ENCODE measurements at regions not wholly inside any gene's neighbourhood (a gene's known extent, or its start where the extent isn't known, plus 50 kb on each side); places are given as distances from the start of the nearest gene placed in this dataset.
"Not testable (repeated sequence)": the region's sequence is repeated elsewhere in the genome, so short reads cannot be mapped to it uniquely, and the experiment has no call there.

DNA sequence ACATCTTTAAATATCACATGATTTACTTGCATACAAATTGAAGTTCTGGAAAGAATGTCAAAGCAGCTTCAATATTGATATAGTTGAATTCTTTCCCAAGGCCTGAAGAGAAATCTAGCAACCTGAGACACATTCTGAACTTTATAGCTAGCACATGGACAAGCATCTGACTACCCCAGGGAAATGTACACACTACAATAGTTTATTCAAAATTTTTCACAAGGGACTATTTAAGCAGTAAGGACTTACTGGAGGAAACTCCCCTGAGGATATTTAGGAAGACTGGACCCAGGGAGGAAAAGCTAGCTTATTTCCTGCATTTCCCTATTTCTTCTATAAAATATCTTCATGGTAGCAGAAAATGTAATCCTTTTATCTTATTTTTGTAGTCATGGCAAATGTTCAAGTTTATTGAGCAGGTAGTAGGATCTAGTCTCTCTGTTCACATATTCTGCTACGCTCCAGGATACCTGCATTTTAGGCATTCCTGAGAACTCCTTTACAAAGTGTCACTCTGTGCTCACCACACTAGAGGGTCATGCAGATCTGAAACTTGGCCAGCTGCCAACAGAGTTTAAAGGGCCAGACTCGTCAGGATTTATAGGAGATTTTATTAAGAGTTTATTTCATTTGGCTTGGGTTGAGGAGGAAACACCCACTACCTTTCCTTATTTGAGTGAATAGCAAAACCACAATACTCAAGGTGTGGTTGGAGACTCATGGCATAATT is 348.4 kb upstream of the FTMT start:
- intact Hi-C loops (cut with DNase I): no loop called here
- no peak for DNase-seq (ENCODE audit: low spot score)

DNA sequence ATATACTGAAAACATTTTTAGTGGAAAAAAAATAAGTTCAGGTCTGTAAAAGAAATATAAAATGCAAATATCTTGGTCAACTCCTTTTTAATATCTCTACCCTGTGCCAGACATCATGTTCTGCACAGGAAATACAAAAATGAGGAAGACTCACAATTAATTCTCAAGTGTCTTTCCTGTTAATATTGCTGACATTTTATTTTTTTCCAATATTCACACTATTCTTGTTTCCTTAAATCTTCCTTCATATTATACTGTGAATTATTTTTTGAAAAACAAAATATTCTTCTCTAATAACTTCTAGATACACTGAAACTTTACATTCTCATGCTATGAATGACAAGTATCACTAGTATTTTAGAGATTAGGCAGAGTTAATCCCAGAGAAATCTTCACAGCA is 334.7 kb upstream of the FTMT start:
- intact Hi-C loops (cut with DNase I): no loop called here
- DNase-seq (ENCODE audit: low spot score): no peak

DNA sequence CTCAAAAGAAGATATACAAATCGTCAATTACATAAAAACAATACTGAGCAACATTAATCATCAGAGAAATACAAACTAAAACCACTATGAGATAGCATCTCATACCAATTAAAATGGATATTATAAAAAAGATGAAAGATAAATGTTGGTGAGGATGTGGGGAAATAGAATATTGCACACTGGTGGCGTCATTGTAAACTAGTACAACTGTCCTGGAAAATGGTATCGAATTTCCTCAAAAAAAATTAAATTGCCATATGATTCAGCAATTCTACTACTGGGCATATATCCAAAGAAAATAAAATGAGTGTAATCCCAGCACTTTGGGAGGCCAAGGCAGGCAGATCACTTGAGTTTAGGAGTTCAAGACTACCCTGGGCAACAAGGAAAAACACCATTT is 326.0 kb upstream of the FTMT start:
- intact Hi-C loops (cut with DNase I): no loop called here
- DNase-seq (ENCODE audit: low spot score): no peak

DNA sequence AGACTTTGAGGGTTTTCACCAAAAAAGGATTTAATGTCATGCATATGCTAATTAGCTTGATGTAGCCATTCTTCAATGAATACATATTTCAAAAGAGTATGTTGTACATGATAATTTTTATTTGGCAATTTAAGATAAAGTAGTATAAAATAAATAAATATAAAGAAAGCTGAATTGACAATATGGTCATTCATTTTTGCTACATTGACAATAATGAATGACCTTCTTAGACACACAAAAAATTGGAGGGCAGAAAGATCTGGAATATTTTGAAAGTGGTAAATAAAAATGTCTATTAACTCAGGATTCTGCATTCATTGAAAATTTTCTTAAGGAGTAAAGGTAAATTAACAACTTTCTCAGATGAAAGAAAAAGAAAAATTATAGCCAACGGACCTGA is 324.8 kb upstream of the FTMT start:
- intact Hi-C loops (cut with DNase I): no loop called here
- no peak for DNase-seq (ENCODE audit: low spot score)

DNA sequence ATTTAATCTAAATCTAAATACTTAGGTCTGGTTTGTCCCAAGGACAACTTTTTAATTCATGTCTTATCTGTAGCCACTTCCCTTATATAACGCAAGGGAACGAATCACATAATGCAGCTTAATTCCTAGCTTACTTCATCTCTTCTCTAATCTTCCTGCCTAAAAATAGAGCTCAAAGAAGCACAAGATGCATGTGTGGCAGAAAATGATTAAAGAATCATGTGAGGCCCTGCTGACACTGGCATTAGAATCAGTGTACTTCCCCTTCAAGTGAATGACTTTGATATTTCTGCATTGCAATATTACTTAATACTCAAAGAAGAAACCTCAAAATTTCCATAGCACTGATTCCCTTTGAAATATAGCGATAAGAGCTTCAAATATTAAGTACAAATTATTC is 317.9 kb upstream of the FTMT start:
- no peak for DNase-seq (ENCODE audit: low spot score)
- intact Hi-C loops (cut with DNase I): no loop called here

DNA sequence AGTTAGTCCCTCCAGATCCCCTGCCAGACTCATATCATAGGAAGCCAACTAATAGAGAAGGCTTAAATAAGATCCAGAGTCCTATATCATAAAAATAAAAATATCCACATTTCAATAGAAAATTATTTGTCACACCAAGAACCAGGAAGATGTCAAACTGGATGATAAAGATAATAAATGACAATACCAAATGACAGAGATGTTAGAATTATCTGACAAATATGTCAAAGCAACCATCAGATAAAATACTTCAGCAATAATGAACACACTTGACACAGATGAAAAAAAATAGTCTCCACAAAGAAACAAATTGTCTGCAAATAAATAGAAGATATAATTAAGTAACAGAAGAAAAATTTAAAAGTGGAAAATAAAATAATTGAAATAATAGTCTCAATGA is 300.7 kb upstream of the FTMT start:
- no peak for DNase-seq (ENCODE audit: low spot score)
- intact Hi-C loops (cut with DNase I): no loop called here

DNA sequence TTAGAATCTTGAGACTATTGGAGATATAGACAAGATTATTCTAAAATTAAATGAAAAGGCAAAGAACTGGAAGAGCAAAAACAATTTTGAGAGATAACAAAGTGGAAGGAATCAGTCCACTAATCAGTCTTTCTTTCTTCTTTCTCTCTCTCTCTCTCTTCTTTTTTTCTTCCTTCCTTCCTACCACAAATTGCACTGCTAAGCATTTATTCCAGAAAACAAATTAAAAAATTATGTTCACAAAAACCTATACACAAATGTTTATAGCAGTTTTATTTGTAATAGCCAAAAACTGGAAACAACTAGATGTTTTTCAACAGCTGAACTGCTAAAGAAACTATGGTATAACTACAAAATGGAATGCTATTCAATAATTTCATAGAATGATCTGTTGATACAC is 291.9 kb upstream of the FTMT start:
- intact Hi-C loops (cut with DNase I): no loop called here
- no peak for DNase-seq (ENCODE audit: low spot score)

DNA sequence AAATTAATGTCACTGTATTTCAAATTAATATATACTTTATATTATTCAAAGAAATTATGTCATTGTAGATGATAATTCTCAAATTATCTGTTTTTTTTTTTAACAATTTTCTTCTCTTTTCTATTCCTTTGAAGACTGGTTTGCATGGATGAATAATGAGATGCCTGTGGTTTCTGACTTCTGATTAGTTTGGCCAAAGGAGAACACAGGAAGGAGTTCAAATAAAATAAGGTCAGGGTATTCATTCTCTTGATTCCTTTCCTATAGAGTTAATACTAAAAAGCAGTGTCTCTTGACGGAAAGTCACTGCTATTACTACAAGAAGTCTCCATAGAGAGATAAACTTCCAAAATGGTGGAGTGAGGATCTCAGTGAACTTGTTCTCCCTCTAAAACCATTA is 279.6 kb upstream of the FTMT start:
- DNase-seq (ENCODE audit: low spot score): no peak
- intact Hi-C loops (cut with DNase I): no loop called here

DNA sequence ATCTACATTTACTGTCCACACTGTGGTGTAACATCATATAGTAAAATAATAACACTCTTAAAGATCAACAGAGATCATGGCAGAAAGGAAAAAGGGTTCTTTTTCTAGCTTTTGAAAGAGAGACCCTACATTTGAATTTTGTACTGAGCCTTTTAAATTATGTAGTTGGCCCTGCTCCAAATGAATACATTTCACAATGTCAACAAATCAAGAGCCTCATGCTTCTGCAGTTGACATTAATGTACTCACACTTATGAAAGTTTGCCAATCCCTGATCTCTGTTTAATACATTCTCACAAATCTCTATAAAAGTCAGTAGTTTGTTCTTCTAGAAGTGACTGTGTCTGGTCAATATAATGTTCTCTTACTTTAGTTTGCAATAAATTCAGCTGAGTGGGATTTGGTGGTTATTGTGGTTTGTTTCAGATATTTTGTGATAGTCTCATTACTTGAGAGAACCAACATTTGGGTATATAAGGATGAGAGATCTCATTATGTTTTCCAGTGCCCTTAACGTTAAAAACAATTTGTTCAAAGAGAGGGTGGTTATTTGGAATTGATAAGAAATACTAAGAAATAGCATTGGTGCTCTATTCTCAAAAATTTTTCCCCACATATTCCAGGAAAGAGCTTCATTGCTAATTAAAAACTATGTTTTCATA is 277.8 kb upstream of the FTMT start:
- no peak for DNase-seq (ENCODE audit: low spot score)
- intact Hi-C loops (cut with DNase I): no loop called here

DNA sequence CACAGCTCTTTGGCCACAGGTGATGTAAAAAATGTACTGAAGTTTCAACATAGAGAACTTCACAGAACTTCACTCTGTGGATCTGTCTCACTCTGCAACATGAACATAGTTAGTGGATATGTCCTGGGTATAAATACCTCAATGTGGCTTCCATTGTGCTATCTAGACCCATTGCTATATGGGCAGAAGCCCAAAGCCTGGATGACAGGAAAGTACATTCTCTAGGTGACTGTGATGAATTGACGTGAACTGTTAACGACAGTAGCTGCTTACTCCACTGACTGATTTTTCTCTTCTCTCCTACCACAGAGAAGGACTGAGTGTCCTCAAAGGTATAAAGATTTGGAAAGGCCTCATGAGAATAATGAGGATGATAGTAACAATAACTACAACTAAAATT is 270.1 kb upstream of the FTMT start:
- DNase-seq (ENCODE audit: low spot score): no peak
- intact Hi-C loops (cut with DNase I): no loop called here

DNA sequence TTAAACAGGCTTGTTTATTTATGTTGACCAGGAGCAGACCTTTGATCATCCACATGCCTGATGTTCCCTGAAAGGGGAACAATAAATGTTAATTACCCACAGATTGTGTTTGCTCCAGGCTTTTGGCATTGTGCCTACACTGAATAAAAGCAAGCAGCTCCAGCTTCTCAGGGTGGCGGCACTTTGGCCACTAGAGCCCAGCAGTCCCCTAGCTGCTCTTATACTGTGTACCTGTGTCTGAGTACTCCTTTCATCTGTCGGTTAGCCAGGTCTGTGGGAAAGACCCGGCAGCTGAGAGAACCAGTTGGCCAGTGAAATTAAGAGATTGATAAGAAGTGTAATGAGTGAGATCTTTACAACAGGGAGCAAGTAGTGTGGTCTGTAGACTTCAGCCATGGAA is 254.8 kb upstream of the FTMT start:
- intact Hi-C loops (cut with DNase I): no loop called here
- no peak for DNase-seq (ENCODE audit: low spot score)

DNA sequence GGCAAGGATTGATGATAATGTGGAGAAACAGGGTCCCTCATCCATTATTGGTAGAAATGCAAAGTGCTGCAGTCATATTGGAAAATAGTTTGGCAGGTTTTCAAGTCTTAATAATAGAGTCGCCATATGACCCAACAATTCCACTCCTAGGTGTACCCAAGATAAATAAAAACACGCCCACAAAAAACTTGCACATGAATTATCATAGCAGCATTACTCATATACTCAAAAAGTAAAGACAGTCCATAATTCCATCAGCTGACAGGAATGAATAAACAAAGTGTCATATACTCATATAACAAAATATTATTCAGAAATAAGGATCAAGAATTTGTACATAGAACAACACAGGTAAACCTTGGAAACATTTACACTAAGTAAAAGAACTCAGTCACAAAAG is 242.9 kb upstream of the FTMT start:
- no peak for DNase-seq (ENCODE audit: low spot score)
- intact Hi-C loops (cut with DNase I): no loop called here

DNA sequence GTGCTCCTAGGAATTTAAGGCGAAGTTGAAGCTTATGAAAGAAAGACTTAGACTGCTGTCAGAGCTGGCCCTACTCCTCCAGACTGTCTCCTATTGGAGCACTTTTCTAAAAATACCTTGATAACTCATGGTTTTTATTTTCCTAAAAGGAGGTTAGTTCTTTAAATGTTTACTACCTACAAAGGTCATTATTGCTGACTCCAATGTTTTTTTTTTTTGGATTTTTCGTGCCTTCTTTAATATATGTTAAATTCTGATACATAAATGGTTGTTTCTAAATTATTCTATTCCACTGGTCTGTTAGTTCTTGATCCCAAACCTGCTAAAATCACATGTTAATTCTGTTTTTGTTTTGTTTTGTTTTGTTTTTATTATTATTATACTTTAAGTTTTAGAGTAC is 227.6 kb upstream of the FTMT start:
- intact Hi-C loops (cut with DNase I): no loop called here
- no peak for DNase-seq (ENCODE audit: low spot score)

DNA sequence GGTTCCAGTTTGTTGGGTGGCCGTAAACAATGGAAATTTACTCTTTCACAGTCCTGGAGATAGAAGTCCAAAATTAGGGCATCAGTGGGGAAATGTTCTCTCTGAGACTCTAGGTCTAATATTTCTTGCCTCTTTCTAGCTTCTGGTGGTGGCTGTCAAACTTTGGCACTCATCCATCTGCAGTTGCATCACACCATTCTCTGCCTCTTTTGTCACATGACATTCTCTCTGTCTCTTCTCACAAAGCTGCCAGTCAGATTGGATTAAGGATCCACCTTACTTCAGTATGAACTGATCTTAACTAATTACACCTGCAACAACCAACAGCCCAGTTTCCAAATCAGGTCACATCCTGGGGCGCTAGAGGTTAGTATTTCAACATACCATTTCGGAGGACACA is 222.9 kb upstream of the FTMT start:
- DNase-seq (ENCODE audit: low spot score): no peak
- intact Hi-C loops (cut with DNase I): no loop called here

DNA sequence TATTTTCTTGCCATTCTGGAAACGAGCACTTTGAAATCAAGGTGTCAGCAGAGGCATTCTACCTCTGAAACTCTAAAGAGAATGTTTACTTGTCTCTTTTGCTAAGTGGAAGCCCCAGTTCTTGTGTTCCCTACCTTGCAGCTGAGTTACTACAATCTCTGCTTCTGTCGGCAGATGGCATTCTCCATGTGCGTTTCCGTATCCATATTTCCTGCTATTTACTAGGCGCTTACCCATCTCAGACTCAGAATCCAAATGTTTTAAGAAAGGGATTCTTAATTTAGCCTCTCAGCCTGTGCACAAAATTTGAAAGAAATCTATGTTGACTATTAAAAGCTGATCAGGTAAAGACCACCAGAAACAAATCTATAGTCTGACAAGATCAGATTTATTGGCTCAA is 221.3 kb upstream of the FTMT start:
- intact Hi-C loops (cut with DNase I): no loop called here
- DNase-seq (ENCODE audit: low spot score): no peak

DNA sequence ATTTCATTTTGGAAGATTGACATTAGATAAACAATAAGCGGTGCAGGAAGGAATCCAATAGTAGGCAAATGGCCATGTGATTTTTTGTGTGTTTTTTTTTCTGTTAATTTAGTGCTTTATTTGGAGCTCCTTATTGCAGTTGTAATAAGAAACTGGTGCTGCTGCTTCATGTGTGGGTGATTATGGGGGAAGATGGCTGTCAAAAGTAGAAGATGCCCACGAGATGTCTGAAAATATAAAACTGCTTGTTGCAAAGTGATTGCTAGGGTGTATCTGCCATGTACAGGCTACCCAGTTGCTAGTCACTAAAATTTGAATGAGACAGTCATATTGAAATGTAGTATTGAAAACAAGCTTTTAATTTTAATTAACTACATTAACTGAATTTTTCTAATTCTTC is 216.7 kb upstream of the FTMT start:
- no peak for DNase-seq (ENCODE audit: low spot score)
- intact Hi-C loops (cut with DNase I): no loop called here

DNA sequence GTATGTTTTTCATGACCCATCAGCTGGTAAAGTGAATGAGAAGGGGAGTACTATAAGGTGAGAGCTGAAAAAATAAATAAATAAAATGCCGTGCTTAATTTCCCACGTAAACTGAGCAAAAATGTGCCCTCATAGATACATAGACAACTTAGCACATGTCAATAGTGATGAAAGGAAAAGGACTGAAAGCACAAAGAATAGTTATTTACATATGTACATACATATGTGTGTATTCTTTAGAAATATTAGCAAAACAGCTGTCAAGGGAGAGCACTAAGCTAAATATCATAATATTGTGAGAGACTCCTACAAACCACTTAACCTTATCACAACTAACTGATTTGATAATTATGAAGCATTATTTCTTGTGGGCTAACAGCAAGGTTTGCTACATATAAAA is 213.6 kb upstream of the FTMT start:
- intact Hi-C loops (cut with DNase I): no loop called here

DNA sequence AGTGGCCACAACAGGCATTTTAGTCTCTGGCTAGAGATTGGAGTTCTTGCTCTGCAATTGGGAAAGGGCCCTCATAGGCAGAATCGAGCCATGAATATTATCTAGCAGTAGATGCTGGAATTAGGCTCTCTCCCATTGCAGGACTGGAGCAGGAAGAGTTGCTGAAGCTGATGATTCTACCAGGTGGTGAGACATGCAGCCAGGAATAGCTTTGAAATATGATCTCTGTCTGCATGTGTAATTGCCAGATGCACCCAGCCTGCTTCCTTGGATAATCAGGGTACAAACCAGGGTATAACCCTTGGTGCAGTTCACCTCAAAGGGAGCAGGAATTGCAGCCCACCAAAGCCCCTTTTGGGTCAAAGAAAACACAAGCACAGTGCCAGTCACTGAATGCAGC is 211.4 kb upstream of the FTMT start:
- intact Hi-C loops (cut with DNase I): no loop called here
- DNase-seq (ENCODE audit: low spot score): no peak

More for the DNA sequence above, 213.6 kb upstream of the FTMT start:
- DNase-seq (ENCODE audit: low spot score): no peak

DNA sequence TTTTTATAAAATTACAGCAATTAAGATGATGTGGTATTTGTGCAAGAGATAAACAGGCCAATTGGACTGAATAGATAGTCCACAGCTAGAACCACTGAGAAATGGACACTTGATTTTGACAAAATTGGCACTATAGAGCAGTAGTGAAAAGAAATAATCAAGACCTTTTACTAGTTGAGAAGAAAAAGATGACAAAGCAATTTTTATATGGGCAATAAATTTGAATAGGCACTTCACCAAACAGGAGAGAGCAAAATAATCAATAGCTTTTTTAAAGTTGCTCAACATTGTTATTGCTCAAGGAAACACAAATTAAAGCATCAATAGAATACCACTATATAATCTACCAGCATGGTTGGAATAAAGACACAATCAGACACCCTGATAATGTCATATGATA is 193.5 kb upstream of the FTMT start:
- no peak for DNase-seq (ENCODE audit: low spot score)
- intact Hi-C loops (cut with DNase I): no loop called here

DNA sequence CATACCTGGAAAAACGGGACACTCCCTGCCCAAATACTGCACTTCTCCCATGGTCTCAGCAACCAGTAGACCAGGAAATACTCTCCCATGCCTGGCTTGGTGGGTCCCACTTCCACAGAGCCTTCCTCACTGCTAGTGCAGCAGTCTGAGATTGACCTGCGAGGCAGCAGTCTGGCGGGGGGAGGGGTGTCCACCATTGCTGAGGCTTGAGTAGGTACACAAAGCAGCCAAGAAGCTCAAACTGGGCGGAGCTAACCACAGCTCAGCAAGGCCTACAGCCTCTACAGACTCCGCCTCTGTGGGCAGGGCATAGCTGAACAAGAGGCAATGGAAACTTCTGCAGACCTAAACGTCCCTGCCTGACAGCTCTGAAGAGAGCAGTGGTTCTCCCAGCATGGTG is 191.5 kb upstream of the FTMT start:
- intact Hi-C loops (cut with DNase I): no loop called here
- no peak for DNase-seq (ENCODE audit: low spot score)

DNA sequence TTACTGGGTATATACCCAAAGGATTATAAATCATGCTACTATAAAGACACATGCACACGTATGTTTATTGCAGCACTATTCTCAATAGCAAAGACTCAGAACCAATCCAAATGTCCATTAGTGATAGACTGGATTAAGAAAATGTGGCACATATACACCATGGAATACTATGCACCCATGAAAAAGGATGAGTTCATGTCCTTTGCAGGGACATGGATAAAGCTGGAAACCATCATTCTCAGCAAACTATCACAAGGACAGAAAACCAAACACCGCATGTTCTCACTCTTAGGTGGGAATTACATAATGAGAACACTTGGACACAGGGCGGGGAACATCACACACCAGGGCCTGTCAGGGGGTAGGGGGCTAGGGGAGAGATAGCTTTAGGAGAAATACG is 186.1 kb upstream of the FTMT start:
- DNase-seq (ENCODE audit: low spot score); intact Hi-C loops (cut with DNase I): not testable (repeated sequence)

DNA sequence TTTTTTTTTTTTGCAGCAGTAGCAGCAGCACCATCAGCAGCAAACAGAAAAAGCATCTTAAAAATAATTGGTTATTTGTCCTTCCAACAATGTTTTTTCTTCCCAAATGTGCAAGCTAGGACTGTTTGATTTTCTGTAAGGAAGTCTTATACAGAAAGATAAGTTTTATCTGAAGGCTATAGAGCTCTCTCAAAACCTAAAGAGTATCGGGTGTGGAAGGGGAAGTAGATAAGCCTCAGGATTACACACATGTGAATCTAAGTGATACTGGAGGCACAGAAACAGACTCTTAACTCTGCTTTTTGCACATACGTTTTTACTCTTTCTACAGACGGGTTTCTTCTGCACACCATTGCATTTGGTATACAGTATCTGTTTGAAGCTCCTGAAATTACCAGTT is 184.4 kb upstream of the FTMT start:
- intact Hi-C loops (cut with DNase I): no loop called here
- no peak for DNase-seq (ENCODE audit: low spot score)
